WI38 (cell line): ENCODE measurements at regions not wholly inside any gene's neighbourhood (a gene's known extent, or its start where the extent isn't known, plus 50 kb on each side); places are given as distances from the start of the nearest gene placed in this dataset.
"Not testable (repeated sequence)": the region's sequence is repeated elsewhere in the genome, so short reads cannot be mapped to it uniquely, and the experiment has no call there.

Experiments used
- H3K4me3 ChIP-seq: 2 replicates; pipeline ENCODE4 v1.5.1; 2011; ENCODE audit warnings: low read depth, mild to moderate bottlenecking, control low read depth, low read length
- TF ChIP-seq, protein P1 (sequence below): IDR thresholded peaks from 2 replicates; pipeline ENCODE4 v1.5.1; 2012; ENCODE audit warnings: low read depth, mild to moderate bottlenecking, control low read depth, low read length

DNA sequence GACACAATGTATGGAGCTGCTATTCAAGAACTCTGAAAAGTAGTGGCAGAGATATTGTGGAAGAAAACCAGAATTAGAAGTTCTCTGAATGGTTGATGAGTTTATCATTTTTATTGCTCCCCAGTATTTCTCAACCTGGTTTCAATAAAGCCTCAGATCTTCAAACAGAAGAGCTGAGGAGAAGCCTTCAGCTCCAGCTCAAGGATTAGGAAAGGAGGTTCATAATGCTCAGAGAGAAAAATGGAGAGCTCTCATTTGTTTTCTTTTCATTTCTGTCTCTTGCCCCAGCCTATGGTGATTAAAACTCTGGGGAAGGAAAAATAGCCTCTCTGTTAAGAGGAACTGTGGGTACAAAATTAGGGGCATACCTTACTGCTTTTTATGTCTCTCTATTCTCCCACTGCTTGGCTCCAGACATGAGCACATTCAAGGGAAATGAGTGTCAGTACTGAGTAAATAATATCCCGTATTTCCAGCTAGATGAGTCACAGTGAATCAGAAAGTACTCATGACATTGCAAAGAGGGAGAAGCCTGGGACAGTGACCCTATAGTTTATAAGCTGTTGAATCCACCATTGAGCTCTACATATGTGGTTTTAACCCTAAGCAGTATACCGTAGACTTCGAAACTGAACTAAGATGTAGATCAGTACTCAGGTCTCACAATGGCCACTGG is 138.1 kb downstream of the EMB start:
- no peak overlapping the region for H3K4me3 ChIP-seq
- TF ChIP-seq, protein P1, sequence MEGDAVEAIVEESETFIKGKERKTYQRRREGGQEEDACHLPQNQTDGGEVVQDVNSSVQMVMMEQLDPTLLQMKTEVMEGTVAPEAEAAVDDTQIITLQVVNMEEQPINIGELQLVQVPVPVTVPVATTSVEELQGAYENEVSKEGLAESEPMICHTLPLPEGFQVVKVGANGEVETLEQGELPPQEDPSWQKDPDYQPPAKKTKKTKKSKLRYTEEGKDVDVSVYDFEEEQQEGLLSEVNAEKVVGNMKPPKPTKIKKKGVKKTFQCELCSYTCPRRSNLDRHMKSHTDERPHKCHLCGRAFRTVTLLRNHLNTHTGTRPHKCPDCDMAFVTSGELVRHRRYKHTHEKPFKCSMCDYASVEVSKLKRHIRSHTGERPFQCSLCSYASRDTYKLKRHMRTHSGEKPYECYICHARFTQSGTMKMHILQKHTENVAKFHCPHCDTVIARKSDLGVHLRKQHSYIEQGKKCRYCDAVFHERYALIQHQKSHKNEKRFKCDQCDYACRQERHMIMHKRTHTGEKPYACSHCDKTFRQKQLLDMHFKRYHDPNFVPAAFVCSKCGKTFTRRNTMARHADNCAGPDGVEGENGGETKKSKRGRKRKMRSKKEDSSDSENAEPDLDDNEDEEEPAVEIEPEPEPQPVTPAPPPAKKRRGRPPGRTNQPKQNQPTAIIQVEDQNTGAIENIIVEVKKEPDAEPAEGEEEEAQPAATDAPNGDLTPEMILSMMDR: no peak

DNA sequence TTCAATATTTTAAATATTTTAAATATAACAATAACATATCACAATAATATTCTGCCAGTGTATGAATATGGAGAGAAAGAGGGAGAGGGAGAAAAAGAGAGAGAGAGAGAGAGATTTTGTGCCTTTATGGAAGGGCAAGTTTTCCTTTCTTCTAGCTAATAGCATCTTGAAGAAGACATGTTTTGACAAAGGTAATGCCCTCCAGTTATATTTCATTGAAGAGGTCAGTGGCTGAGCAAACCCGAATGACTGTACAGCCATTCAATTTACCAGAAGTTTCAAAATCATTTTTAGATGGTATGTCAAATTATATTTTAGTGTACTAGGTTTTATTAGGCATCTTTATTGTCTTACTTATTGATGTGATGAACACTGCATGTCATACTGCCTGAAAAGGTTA is 139.3 kb downstream of the EMB start:
- no peak overlapping the region for H3K4me3 ChIP-seq
- TF ChIP-seq, protein P1: no peak

DNA sequence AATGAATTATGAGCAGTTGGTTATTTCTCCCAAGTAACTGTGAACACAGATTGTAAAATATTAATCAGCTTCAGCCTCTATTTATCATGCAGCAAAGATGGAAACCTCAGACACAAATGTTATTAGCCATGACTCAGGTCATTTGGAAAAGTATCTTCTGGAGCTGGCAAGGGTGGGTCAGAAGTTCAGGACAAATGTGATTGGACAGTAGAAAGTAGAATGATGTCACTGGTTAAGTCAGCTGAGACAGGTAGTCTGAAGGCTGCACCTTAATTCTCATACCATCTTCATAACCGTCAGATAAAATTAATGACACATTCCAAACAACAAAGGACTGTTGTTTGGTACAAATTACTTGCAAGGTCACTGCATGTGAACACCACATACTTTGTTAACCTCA is 140.2 kb downstream of the EMB start:
- TF ChIP-seq, protein P1: no peak
- H3K4me3 ChIP-seq: no peak overlapping the region

DNA sequence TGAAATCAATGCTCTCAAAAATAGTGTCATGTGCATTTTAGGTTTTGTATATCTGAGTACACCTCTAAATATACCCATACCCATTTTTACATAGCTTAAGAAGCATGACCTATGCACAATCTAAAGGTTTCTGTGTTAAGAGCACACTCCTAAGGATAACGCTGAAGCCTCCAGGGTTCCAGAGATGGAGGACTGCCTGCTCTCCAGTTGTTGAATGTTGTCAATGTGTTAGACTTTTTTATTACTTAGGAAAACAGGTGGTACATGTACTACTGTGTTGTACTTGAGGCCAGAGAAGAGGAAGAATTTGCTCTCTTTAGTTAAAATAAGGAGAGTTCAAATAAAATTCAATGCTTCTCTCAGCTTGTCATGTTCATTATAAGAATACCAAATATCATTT is 141.2 kb downstream of the EMB start:
- H3K4me3 ChIP-seq: no peak overlapping the region
- TF ChIP-seq, protein P1: no peak

DNA sequence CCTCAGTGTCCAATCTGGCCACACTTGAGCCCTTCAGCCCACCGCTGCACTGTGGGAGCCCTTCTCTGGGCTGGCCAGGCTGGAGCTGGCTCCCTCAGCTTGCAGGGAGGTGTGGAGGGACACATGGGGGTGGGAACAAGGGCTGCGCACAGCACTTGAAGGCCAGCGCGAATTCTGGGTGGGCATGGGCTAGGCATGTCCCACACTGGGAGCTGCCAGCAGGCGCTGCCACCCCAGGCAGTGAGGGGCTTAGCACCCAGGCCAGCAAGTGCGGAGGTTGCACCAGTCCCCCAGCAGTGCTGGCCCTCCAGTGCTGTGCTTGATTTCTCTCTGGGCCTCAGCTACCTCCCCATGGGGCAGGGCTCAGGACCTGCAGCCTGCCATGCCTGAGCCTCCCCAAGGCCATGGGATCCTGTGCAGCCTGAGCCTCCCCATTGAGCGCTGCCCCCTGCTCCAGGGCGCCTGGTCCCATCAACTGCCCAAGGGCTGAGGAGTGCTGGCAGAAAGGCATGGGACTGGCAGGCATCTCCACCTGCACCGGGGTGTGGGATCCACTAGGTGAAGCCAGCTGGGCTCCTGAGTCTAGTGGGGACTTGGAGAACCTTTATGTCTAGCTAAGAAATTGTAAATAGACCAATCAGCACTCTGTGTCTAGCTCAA is 148.2 kb downstream of the EMB start:
- TF ChIP-seq, protein P1: no peak
- no peak overlapping the region for H3K4me3 ChIP-seq

DNA sequence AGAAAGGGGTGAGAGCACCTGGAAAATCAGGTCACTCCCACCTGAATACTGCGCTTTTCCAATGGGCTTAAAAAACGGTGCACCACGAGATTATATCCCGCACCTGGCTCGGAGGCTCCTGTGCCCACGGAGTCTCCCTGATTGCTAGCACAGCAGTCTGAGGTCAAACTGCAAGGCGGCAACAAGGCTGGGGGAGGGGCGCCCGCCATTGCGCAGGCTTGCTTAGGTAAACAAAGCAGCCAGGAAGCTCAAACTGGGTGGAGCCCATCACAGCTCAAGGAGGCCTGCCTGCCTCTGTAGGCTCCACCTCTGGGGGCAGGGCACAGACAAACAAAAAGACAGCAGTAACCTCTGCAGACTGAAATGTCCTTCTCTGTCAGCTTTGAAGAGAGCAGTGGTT is 160.6 kb downstream of the EMB start:
- H3K4me3 ChIP-seq: not testable (repeated sequence)
